B cell (primary cell): ENCODE measurements at regions not wholly inside any gene's neighbourhood (a gene's known extent, or its start where the extent isn't known, plus 50 kb on each side); places are given as distances from the start of the nearest gene placed in this dataset.
"Not testable (repeated sequence)": the region's sequence is repeated elsewhere in the genome, so short reads cannot be mapped to it uniquely, and the experiment has no call there.

ENCODE experiments used
- ATAC-seq: fragments of 200-7000 bp; cut with Tn5 transposase; one replicate; pipeline ENCODE4 v1.10.0; 2021; ENCODE audit warnings: low read depth, mild to moderate bottlenecking, moderate number of reproducible peaks, moderate library complexity
- CTCF ChIA-PET: fragments of 350-600 bp; sonication (Branson Sonifier 250); formaldehyde crosslinking; loops from one replicate; lab custom pipeline; 2021; ENCODE audit warnings: antibody characterized with exemption, inconsistent platforms; lab: Charles Lee
- POLR2A ChIA-PET: fragments of 350-600 bp; sonication (Branson Sonifier 250); formaldehyde crosslinking; loops from one replicate; lab custom pipeline; 2021; ENCODE audit warnings: antibody characterized with exemption; lab: Charles Lee
- DNase-seq: peaks from one replicate; pipeline ENCODE4 v3.0.0; 2013
- H2AFZ ChIP-seq: 2 replicates; pipeline ENCODE4 v1.6.1; 2012; ENCODE audit warnings: mild to moderate bottlenecking, low read depth, low read length; ENCODE audit not compliant: insufficient read depth, poor library complexity, severe bottlenecking
- H3K27ac ChIP-seq, 2 donors: 1 replicate in 1 of 2; 2 replicates in 1 of 2; pipeline ENCODE4 v1.5.1; 2012 to 2013; ENCODE audit warnings: low read length in 2 of 2, mild to moderate bottlenecking in 2 of 2, moderate library complexity in 1 of 2
- H3K27me3 ChIP-seq, 4 experiments: fragments of 200-600 bp in 1 of 4; sonication (generic) in 1 of 4; replicated peaks in 1 of 4; 1 replicate in 2 of 4; 2 replicates in 2 of 4; pipeline versions ENCODE4 v1.6.1 to v1.7.0; 2013 to 2016; ENCODE audit warnings: low read length in 3 of 4, mild to moderate bottlenecking in 2 of 4, mixed read lengths in 1 of 4, moderate library complexity in 1 of 4; ENCODE audit not compliant: insufficient read depth in 4 of 4, control insufficient read depth in 3 of 4; ENCODE audit errors: control extremely low read depth in 1 of 4
- H3K36me3 ChIP-seq, 2 experiments: replicated peaks in 1 of 2; 1 replicate in 1 of 2; 2 replicates in 1 of 2; pipeline versions ENCODE4 v1.6.1 to v1.7.1; 2013; ENCODE audit warnings: low read length in 1 of 2; ENCODE audit not compliant: insufficient read depth in 2 of 2, control insufficient read depth in 1 of 2; ENCODE audit errors: control extremely low read depth in 1 of 2, extremely low read depth in 1 of 2
- H3K4me1 ChIP-seq, 2 donors: fragments of 200-600 bp in 1 of 2; sonication (generic) in 1 of 2; 1 replicate in 1 of 2; 2 replicates in 1 of 2; pipeline versions ENCODE4 v1.5.1 to v1.6.1; 2013 to 2017; ENCODE audit warnings: low read length in 2 of 2; ENCODE audit not compliant: control insufficient read depth in 2 of 2, insufficient read depth in 2 of 2
- H3K4me2 ChIP-seq: replicated peaks from 2 replicates; pipeline ENCODE3; 2012; ENCODE audit warnings: mild to moderate bottlenecking, low read depth, low read length; ENCODE audit not compliant: poor library complexity, severe bottlenecking
- H3K4me3 ChIP-seq, 5 experiments: fragments of 200-600 bp in 1 of 5; sonication (generic) in 1 of 5; 1 replicate in 3 of 5; 2 replicates in 2 of 5; pipeline versions ENCODE4 v1.5.1 to v1.7.0; 2011 to 2016; ENCODE audit warnings: low read length in 4 of 5, mild to moderate bottlenecking in 4 of 5, low read depth in 2 of 5, control low read depth in 1 of 5, moderate library complexity in 1 of 5; ENCODE audit not compliant: insufficient read depth in 1 of 5; ENCODE audit errors: control extremely low read depth in 1 of 5, extremely low read depth in 1 of 5
- H3K79me2 ChIP-seq: fragments of 200-600 bp; sonication (generic); one replicate; pipeline ENCODE4 v1.6.0; 2016; ENCODE audit warnings: low read length; ENCODE audit not compliant: control insufficient read depth, insufficient read depth
- H3K9ac ChIP-seq: fragments of 200-600 bp; sonication (generic); 2 replicates; pipeline ENCODE4 v1.6.1; 2017; ENCODE audit warnings: mild to moderate bottlenecking, low read length, moderate library complexity
- H3K9me3 ChIP-seq, 3 donors: one replicate each; pipeline versions ENCODE4 v1.6.1 to v1.7.1; 2013; ENCODE audit warnings: low read length in 2 of 3; ENCODE audit not compliant: control insufficient read depth in 2 of 3, insufficient read depth in 1 of 3; ENCODE audit errors: control extremely low read depth in 1 of 3
- H4K20me1 ChIP-seq: 2 replicates; pipeline ENCODE4 v1.6.0; 2012; ENCODE audit warnings: mild to moderate bottlenecking, low read length; ENCODE audit not compliant: insufficient read depth, control insufficient read depth, poor library complexity, severe bottlenecking
- H3K27ac Mint-ChIP-seq: one replicate; pipeline ENCODE4 v1.8.0; 2021; ENCODE audit warnings: mixed read lengths
- H3K27me3 Mint-ChIP-seq: one replicate; pipeline ENCODE4 v1.8.0; 2021; ENCODE audit warnings: mixed read lengths
- H3K4me1 Mint-ChIP-seq: one replicate; pipeline ENCODE4 v1.8.0; 2021; ENCODE audit warnings: mixed read lengths
- H3K4me3 Mint-ChIP-seq: one replicate; pipeline ENCODE4 v1.8.0; 2021; ENCODE audit warnings: mixed read lengths
- H3K9me3 Mint-ChIP-seq: one replicate; pipeline ENCODE4 v1.8.0; 2022; ENCODE audit warnings: mixed read lengths; ENCODE audit not compliant: insufficient read depth
- CTCF ChIP-seq: fragments of 200-600 bp; IDR thresholded peaks from one replicate; pipeline ENCODE4 v1.8.0; 2022; ENCODE audit warnings: antibody characterized with exemption, mild to moderate bottlenecking
- EZH2 ChIP-seq: IDR thresholded peaks from 2 replicates; pipeline ENCODE4 v1.6.1; 2012; ENCODE audit warnings: borderline replicate concordance, low read depth, mild to moderate bottlenecking, moderate library complexity, low read length; ENCODE audit not compliant: insufficient read depth, poor library complexity, severe bottlenecking
- WGBS: methylation state at CpG from one replicate; pipeline ENCODE4 v1.1.5; 2013; ENCODE audit warnings: missing lambda C conversion rate; ENCODE audit not compliant: insufficient coverage; 5-methylcytosine and 5-hydroxymethylcytosine counted together
- intact Hi-C: fragments of 100-400 bp; cut with micrococcal nuclease; formaldehyde crosslinking; loops from one replicate; pipeline ENCODE4 v1.10.0; 2022

- CTCF ChIA-PET = no interaction called here
Measured at GRCh38 chr10:8410506-8410905, 356.0 kb downstream of the GATA3 start.

GRCh38 chr10:8412541-8412940 is 358.1 kb downstream of the GATA3 start:
- WGBS = 96% methylated on average over 4 of the region's 6 CpGs
- no peak overlapping the region for H3K27ac Mint-ChIP-seq

More at GRCh38 chr10:8410506-8410905, 356.0 kb downstream of the GATA3 start:
- Histone ChIP-seq H3K4me1 (no peaks in the 10 kb centered on the region), H3K4me2 (no peak overlapping the region), H3K36me3 (no peaks in the 10 kb centered on the region), H4K20me1 (no peaks in the 10 kb centered on the region), H3K27ac (no peak overlapping the region), H3K9me3 (no peaks in the 10 kb centered on the region), H3K4me3 (no peak overlapping the region), H2AFZ (no peak overlapping the region), H3K79me2 (no peaks in the 10 kb centered on the region), H3K9ac (no peak overlapping the region), H3K27me3 (peaks cover 0 to 2% (median 0%) of the 10 kb centered on the region in 4 experiments)
- WGBS = 86% methylated on average over 3 of the region's 3 CpGs
- ATAC-seq = no peak
- peaks cover 5% of the 10 kb centered on the region for H3K9me3 Mint-ChIP-seq
- POLR2A ChIA-PET = no interaction called here
- no peak overlapping the region for H3K4me3 Mint-ChIP-seq
- TF ChIP-seq EZH2 (no peak), CTCF (no peak)
- no peaks in the 10 kb centered on the region for H3K27me3 Mint-ChIP-seq
- no peak overlapping the region for H3K27ac Mint-ChIP-seq
- DNase-seq = no peak
- no peaks in the 10 kb centered on the region for H3K4me1 Mint-ChIP-seq
- intact Hi-C loops = no loop called here

GRCh38 chr10:8415029-8415428 is 360.5 kb downstream of the GATA3 start:
- H3K27ac Mint-ChIP-seq, intact Hi-C loops, H3K4me1 ChIP-seq, H3K36me3 ChIP-seq, H3K27me3 Mint-ChIP-seq, H3K27me3 ChIP-seq, DNase-seq, H3K9me3 Mint-ChIP-seq, H3K4me3 Mint-ChIP-seq, CTCF ChIA-PET, H3K4me1 Mint-ChIP-seq, H3K9ac ChIP-seq, H2AFZ ChIP-seq, H3K4me3 ChIP-seq, H4K20me1 ChIP-seq, H3K79me2 ChIP-seq, ATAC-seq, POLR2A ChIA-PET, H3K27ac ChIP-seq, H3K9me3 ChIP-seq, H3K4me2 ChIP-seq: not testable (repeated sequence)
- WGBS = no CpG with 5 or more reads among the region's 2 CpGs

More at GRCh38 chr10:8412541-8412940, 358.1 kb downstream of the GATA3 start:
- no peak for ATAC-seq
- no peak overlapping the region for H3K4me3 ChIP-seq
- no peaks in the 10 kb centered on the region for H3K9me3 ChIP-seq
- CTCF ChIA-PET = no interaction called here
- no peaks in the 10 kb centered on the region for H3K27me3 Mint-ChIP-seq
- TF ChIP-seq CTCF (no peak), EZH2 (no peak)
- no peak overlapping the region for H3K9ac ChIP-seq
- no peak overlapping the region for H3K4me2 ChIP-seq
- H3K27ac ChIP-seq = no peak overlapping the region
- no peaks in the 10 kb centered on the region for H3K79me2 ChIP-seq
- no peak overlapping the region for H2AFZ ChIP-seq
- H3K36me3 ChIP-seq = no peaks in the 10 kb centered on the region
- no peaks in the 10 kb centered on the region for H4K20me1 ChIP-seq
- POLR2A ChIA-PET = no interaction called here
- H3K9me3 Mint-ChIP-seq = peaks cover 8% of the 10 kb centered on the region
- no peaks in the 10 kb centered on the region for H3K4me1 ChIP-seq
- intact Hi-C loops = no loop called here
- H3K4me1 Mint-ChIP-seq = no peaks in the 10 kb centered on the region
- no peak overlapping the region for H3K4me3 Mint-ChIP-seq
- peaks cover 0 to 2% (median 0%) of the 10 kb centered on the region in 4 experiments for H3K27me3 ChIP-seq
- DNase-seq = no peak
